Thyroid gland (tissue), 4 donors: ENCODE measurements at regions not wholly inside any gene's neighbourhood (a gene's known extent, or its start where the extent isn't known, plus 50 kb on each side); places are given as distances from the start of the nearest gene placed in this dataset.

Experiments
- CTCF ChIP-seq, 6 experiments: fragments of 200-600 bp in 3 of 6; fragments of 450-650 bp in 3 of 6; sonication (generic) in 3 of 6; IDR thresholded peaks; one replicate each; pipeline ENCODE4 v1.5.1; 2016 to 2019; ENCODE audit warnings: antibody characterized with exemption in 6 of 6, mild to moderate bottlenecking in 2 of 6, inconsistent platforms in 1 of 6, moderate library complexity in 1 of 6
- POLR2A ChIP-seq, 2 donors: fragments of 450-650 bp; IDR thresholded peaks; one replicate each; pipeline ENCODE4 v1.6.1; 2017; ENCODE audit warnings: antibody characterized with exemption in 2 of 2, mild to moderate bottlenecking in 2 of 2, moderate library complexity in 1 of 2

GRCh38 chr9:11003836-11004235 lies 391.0 kb upstream of the PTPRD start:
- TF ChIP-seq CTCF (IDR thresholded peaks at IDR 0.05), result no peak
- no peak for TF ChIP-seq POLR2A (IDR thresholded peaks at IDR 0.05)
